GM23338 (cell line): ENCODE measurements at regions not wholly inside any gene's neighbourhood (a gene's known extent, or its start where the extent isn't known, plus 50 kb on each side); places are given as distances from the start of the nearest gene placed in this dataset.

Experiments
- ATAC-seq: fragments of 200-7000 bp; cut with Tn5 transposase; 3 replicates; pipeline ENCODE4 v1.9.1; 2020
- DNase-seq: peaks from one replicate; pipeline ENCODE4 v3.0.0-alpha.2; 2015; ENCODE audit warnings: low spot score
- H2AFZ ChIP-seq: fragments of 200-600 bp; sonication (generic); 2 replicates; pipeline ENCODE4 v1.8.0; 2016; ENCODE audit warnings: antibody characterized with exemption, mild to moderate bottlenecking, moderate library complexity
- H3F3A ChIP-seq: fragments of 200-600 bp; sonication (generic); replicated peaks from 2 replicates; pipeline ENCODE4 v1.8.0; 2017; ENCODE audit warnings: antibody characterized with exemption, mixed run types, low read depth
- H3K27ac ChIP-seq: fragments of 200-600 bp; sonication (generic); 2 replicates; pipeline ENCODE4 v1.6.1; 2016; ENCODE audit warnings: low read depth
- H3K27me3 ChIP-seq: fragments of 200-600 bp; sonication (generic); 2 replicates; pipeline ENCODE4 v1.8.0; 2016; ENCODE audit warnings: mild to moderate bottlenecking, mixed run types, moderate library complexity; ENCODE audit not compliant: insufficient read depth
- H3K36me3 ChIP-seq: fragments of 200-600 bp; sonication (generic); 2 replicates; pipeline ENCODE4 v1.8.0; 2016; ENCODE audit warnings: mild to moderate bottlenecking; ENCODE audit not compliant: insufficient read depth
- H3K4me1 ChIP-seq: fragments of 200-600 bp; sonication (generic); 2 replicates; pipeline ENCODE4 v1.8.0; 2016; ENCODE audit warnings: mild to moderate bottlenecking, moderate library complexity; ENCODE audit not compliant: insufficient read depth
- H3K4me2 ChIP-seq: fragments of 200-600 bp; sonication (generic); 2 replicates; pipeline ENCODE4 v1.7.1; 2017; ENCODE audit warnings: mixed run types
- H3K4me3 ChIP-seq: fragments of 200-600 bp; sonication (generic); 2 replicates; pipeline ENCODE4 v1.6.1; 2016; ENCODE audit warnings: mixed run types
- H3K79me2 ChIP-seq: fragments of 200-600 bp; sonication (generic); replicated peaks from 2 replicates; pipeline ENCODE4 v1.8.0; 2017; ENCODE audit warnings: mild to moderate bottlenecking; ENCODE audit not compliant: insufficient read depth
- H3K9me2 ChIP-seq: fragments of 200-600 bp; sonication (generic); 2 replicates; pipeline ENCODE4 v1.8.0; 2017; ENCODE audit not compliant: insufficient read depth
- H4K20me1 ChIP-seq: fragments of 200-600 bp; sonication (generic); replicated peaks from 2 replicates; pipeline ENCODE4 v1.8.0; 2017; ENCODE audit warnings: mild to moderate bottlenecking; ENCODE audit not compliant: insufficient read depth
- H3K27ac Mint-ChIP-seq: 2 replicates; pipeline ENCODE4 v1.8.0; 2020; ENCODE audit warnings: inconsistent platforms, mild to moderate bottlenecking, moderate library complexity, mixed read lengths
- H3K27me3 Mint-ChIP-seq: 3 replicates; pipeline ENCODE4 v1.8.0; 2022; ENCODE audit warnings: low read depth, mild to moderate bottlenecking, moderate library complexity, mixed read lengths, inconsistent platforms; ENCODE audit not compliant: insufficient read depth, poor library complexity
- H3K36me3 Mint-ChIP-seq: 3 replicates; pipeline ENCODE4 v1.8.0; 2021; ENCODE audit warnings: low read depth, mild to moderate bottlenecking, inconsistent platforms, moderate library complexity, mixed read lengths
- H3K4me1 Mint-ChIP-seq: 3 replicates; pipeline ENCODE4 v1.8.0; 2020; ENCODE audit warnings: mild to moderate bottlenecking, inconsistent platforms, mixed read lengths
- H3K4me3 Mint-ChIP-seq: 3 replicates; pipeline ENCODE4 v1.8.0; 2021; ENCODE audit warnings: moderate library complexity, mild to moderate bottlenecking, inconsistent platforms, mixed read lengths
- H3K9me3 Mint-ChIP-seq: 3 replicates; pipeline ENCODE4 v1.8.0; 2020; ENCODE audit warnings: moderate library complexity, mild to moderate bottlenecking, inconsistent platforms, mixed read lengths
- CTCF ChIP-seq, 2 experiments: fragments of 200-600 bp in 1 of 2; sonication (generic) in 1 of 2; conservative IDR thresholded peaks; 2 replicates each; pipeline versions ENCODE4 v1.5.1 to v1.6.1; 2016 to 2017; ENCODE audit warnings: antibody characterized with exemption in 2 of 2, low read depth in 2 of 2, mild to moderate bottlenecking in 2 of 2, moderate library complexity in 1 of 2
- ETS1 ChIP-seq: IDR thresholded peaks from 2 replicates; pipeline ENCODE4 v1.6.1; 2016; ENCODE audit warnings: antibody characterized with exemption
- NANOG ChIP-seq: IDR thresholded peaks from 2 replicates; pipeline ENCODE4 v1.6.1; 2016; ENCODE audit warnings: antibody characterized with exemption, borderline replicate concordance
- REST ChIP-seq: IDR thresholded peaks from one replicate; pipeline ENCODE4 v1.6.1; 2018; ENCODE audit warnings: antibody characterized with exemption; ENCODE audit not compliant: unreplicated experiment
- ZNF114 ChIP-seq: fragments of 250-450 bp; sonication (Bioruptor Pico); IDR thresholded peaks from 2 replicates; pipeline ENCODE4 v1.5.0; 2020; ENCODE audit warnings: mild to moderate bottlenecking, moderate library complexity

- H3K4me3 Mint-ChIP-seq = no peak overlapping the region
- no peaks in the 10 kb centered on the region for H3K9me3 Mint-ChIP-seq
Measured at GRCh38 chr11:134533511-134533910, 121.5 kb upstream of the B3GAT1 start.

GRCh38 chr11:134532921-134533421, 120.9 kb upstream of the B3GAT1 start:
- no peak overlapping the region for H3K4me3 ChIP-seq
- peaks cover 6% of the 10 kb centered on the region for H3K27me3 Mint-ChIP-seq
- ATAC-seq (no peak), DNase-seq (no peak)
- H3K4me1 Mint-ChIP-seq = peaks cover 14% of the 10 kb centered on the region
- H3K4me2 ChIP-seq = no peak overlapping the region
- no peak overlapping the region for H3K27ac Mint-ChIP-seq
- no peaks in the 10 kb centered on the region for H3K27me3 ChIP-seq
- H4K20me1 ChIP-seq = no peaks in the 10 kb centered on the region
- H3K27ac ChIP-seq = no peak overlapping the region
- no peaks in the 10 kb centered on the region for H3F3A ChIP-seq
- H3K4me3 Mint-ChIP-seq = no peak overlapping the region
- no peaks in the 10 kb centered on the region for H3K36me3 Mint-ChIP-seq
- H3K4me1 ChIP-seq = no peaks in the 10 kb centered on the region
- no peaks in the 10 kb centered on the region for H3K9me3 Mint-ChIP-seq
- H3K79me2 ChIP-seq = no peaks in the 10 kb centered on the region
- H3K9me2 ChIP-seq = no peaks in the 10 kb centered on the region
- no peak overlapping the region for H2AFZ ChIP-seq
- TF ChIP-seq ZNF114 (CRISPR knock-in tag) (no peak), CTCF (conservative IDR thresholded peaks at IDR 0.05; ENCODE audit: low read depth in 2 of 2) (peak in 1 of 2 experiments; percentile 26; a peak in 1 of 4 replicates)
- no peaks in the 10 kb centered on the region for H3K36me3 ChIP-seq

More at GRCh38 chr11:134533511-134533910, 121.5 kb upstream of the B3GAT1 start:
- Histone ChIP-seq H3K79me2 (no peaks in the 10 kb centered on the region), H3K9me2 (no peaks in the 10 kb centered on the region), H3K36me3 (no peaks in the 10 kb centered on the region), H3K4me3 (no peak overlapping the region), H3F3A (no peaks in the 10 kb centered on the region), H3K4me1 (no peaks in the 10 kb centered on the region), H3K4me2 (no peak overlapping the region), H3K27me3 (no peaks in the 10 kb centered on the region), H3K27ac (no peak overlapping the region), H2AFZ (no peak overlapping the region), H4K20me1 (no peaks in the 10 kb centered on the region)
- no peak for DNase-seq
- Mint-ChIP-seq H3K36me3 (no peaks in the 10 kb centered on the region), H3K4me1 (peaks cover 18% of the 10 kb centered on the region), H3K27ac (no peak overlapping the region), H3K27me3 (peaks cover 6% of the 10 kb centered on the region)
- TF ChIP-seq NANOG = no peak
- no peak for ATAC-seq

GRCh38 chr11:134532131-134532920, 120.3 kb upstream of the B3GAT1 start:
- no peaks in the 10 kb centered on the region for H3K9me2 ChIP-seq
- H3K27ac Mint-ChIP-seq = no peak overlapping the region
- H3K4me1 Mint-ChIP-seq = peaks cover 16% of the 10 kb centered on the region
- no peaks in the 10 kb centered on the region for H3K4me1 ChIP-seq
- ATAC-seq = no peak
- no peak overlapping the region for H3K27ac ChIP-seq
- no peaks in the 10 kb centered on the region for H3K9me3 Mint-ChIP-seq
- peaks cover 8% of the 10 kb centered on the region for H3K27me3 Mint-ChIP-seq
- H3K36me3 Mint-ChIP-seq = no peaks in the 10 kb centered on the region
- H3K79me2 ChIP-seq = no peaks in the 10 kb centered on the region
- no peaks in the 10 kb centered on the region for H3K36me3 ChIP-seq
- no peaks in the 10 kb centered on the region for H3K27me3 ChIP-seq
- no peaks in the 10 kb centered on the region for H3F3A ChIP-seq
- no peak overlapping the region for H3K4me2 ChIP-seq
- H3K4me3 Mint-ChIP-seq = no peak overlapping the region
- no peak for DNase-seq
- H2AFZ ChIP-seq = peak overlapping the region; percentile 43; the same call in 1 of the 2 replicates
- no peak overlapping the region for H3K4me3 ChIP-seq
- H4K20me1 ChIP-seq = no peaks in the 10 kb centered on the region
- no peak for TF ChIP-seq REST
- TF ChIP-seq ETS1 = no peak
